AG08395 (cell line): ENCODE measurements at regions not wholly inside any gene's neighbourhood (a gene's known extent, or its start where the extent isn't known, plus 50 kb on each side); places are given as distances from the start of the nearest gene placed in this dataset.

ENCODE experiments used
- DNase-seq: peaks from one replicate; pipeline ENCODE4 v3.0.0; 2012; ENCODE audit warnings: mixed read lengths, low spot score

DNA sequence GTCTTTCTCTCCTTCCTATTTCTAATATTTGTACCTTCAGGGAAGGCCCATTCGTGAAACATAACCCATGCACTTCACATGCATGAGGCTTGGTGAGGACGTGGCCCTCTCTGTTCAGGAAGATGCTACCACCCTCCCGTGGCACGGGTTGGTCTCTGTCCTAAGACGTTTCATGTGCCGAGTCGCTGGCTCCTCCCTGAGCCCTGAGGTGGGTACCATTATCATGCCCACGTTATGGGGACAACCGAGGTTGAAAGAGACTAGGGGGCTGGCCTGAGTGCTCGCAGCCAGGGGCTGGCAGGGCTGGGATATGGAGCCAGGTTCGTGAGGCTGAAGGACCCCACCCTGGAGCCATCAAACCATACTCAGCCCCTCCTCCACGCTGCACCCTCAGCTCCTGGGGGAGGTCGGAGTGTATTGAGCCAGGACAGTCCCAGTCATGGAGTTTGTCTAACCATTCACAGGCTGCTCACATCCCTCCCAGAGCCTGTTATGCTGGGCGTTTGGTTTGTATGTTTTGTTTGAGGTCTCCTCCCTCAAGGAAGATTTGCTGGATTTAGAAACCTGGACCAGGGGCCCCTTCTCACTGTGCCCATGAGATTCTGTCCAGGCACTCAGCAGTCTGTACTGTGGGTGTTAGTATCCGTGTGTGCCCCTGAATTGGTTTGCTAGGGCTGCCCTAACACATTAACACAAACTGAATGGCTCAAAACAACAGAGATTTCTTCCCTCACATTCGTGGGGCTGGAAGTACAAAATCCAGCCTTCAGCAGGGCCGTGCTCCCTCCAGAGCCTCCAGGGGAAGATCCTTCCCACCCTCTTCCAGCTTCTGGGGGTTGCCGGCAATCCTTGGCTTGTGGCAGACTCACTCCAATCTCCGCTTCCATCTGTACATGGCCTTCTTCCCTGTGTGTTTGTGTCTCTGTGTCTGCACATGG lies 88.3 kb downstream of the ANKRD60 start:
- no peak for DNase-seq

DNA sequence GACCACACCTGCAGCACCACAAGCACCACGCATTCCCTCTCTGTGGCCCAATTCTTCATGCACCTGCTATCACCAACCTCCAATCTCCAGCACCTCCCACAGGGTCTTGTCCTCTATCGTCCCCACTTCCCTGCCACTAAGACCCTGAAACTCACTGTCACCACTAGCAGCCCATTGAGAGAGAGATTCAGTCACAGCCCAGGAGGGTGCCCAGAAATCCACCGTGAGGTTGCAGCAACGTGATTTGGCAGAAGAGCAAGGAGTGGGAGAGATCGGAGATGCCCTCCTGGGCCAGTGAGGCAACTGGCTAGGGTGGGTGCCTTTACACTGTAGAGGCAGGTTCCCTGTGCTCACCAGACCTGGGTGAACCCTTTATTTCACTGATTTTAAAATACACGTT lies 90.1 kb downstream of the ANKRD60 start:
- DNase-seq, result no peak

DNA sequence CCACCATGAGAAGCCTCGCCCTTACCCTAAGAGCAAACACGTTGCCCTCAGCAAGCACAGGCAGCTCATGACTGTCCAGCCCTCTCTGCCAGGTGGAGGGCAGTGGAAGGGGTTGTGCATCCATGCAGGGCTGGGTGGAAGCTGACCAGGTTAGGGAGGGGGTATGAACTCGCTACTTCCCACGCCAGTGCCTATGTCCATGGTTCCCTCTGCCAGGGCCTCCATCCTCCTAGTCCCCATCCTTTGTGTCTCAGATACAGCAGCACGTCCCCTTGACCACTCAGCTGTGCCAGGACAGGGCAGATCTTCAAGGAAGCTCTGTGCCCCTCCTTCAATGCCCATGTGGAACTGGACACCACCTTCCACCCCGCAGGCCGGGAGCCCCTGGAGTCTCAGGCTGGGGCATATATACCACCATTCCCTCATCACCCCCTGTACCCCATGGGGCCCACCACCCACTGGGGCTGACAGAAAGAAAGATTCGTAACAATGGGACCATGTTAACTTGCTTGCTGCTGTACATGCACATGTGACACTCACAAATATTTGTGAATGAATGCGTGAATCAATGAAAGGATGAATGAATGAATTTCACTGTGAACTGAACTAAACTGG lies 90.7 kb downstream of the ANKRD60 start:
- no peak for DNase-seq

DNA sequence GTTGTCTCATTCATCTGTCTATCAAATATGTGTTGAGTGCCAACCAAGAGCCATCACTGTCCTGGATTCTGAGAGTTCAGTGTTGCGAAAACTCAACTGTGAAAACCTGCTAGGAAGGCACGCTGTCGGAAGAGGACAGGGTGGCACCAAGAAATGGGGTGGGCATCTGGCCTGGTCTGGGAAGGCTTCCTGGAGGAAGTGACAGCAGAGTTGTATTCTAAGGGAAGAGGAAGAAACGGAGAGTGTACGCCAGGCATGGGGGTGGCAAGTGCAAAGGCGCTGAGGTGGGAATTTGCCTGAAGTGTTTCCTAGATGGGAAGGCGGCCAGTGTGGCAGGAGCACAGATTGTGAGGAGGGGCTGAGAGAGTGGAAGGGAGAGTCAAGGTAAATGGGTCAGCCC lies 91.2 kb downstream of the ANKRD60 start:
- DNase-seq, result no peak

DNA sequence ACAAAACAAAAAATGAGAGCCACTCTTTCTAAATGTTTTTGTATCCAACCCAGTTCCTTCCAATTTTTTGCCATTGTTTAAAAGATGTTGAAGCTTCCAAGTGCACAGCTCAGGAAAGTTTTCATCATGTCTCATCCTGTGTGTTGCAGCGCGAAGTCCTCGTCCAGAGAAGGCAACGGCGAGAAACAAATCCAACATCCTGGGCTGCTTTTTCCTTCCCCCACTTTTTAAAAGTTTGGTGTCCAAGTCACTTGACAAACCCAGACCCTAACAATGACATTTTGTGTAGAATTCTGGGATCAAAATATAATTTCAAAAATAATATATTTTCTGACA lies 92.3 kb downstream of the ANKRD60 start:
- DNase-seq, result no peak

DNA sequence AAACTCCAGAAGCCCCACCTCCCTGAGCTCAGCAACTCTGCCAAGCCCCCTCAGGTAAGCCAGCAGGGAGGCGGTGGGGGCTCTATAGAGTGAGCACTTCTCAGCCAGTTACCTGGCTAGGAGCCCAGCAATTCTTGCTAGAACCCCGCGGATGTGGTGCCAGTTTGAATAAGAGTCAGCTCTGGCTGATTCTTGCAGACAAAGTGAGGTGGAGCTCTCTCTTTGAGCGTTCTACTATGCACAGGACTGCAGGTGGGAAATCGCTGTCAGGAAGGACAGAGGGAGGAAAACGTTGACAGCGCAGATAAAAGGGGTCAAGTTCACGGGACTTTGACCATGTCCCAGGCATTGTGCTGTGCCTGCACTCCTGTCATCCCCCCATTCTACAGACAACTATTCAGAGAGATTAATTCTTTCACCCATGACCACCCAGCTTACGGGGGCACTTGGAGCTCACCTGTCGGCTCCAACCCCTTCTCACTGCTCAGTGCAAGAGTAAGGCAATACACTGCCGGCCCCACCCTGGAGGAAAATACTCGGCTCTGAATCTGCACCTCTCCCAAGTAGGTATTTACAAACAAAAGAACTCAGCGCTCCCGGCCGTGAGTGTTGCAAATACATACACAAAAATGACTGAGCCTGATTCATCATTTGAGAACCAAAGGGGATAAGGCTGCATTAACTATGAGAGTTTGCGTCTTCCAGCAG lies 92.9 kb downstream of the ANKRD60 start:
- DNase-seq, result no peak

DNA sequence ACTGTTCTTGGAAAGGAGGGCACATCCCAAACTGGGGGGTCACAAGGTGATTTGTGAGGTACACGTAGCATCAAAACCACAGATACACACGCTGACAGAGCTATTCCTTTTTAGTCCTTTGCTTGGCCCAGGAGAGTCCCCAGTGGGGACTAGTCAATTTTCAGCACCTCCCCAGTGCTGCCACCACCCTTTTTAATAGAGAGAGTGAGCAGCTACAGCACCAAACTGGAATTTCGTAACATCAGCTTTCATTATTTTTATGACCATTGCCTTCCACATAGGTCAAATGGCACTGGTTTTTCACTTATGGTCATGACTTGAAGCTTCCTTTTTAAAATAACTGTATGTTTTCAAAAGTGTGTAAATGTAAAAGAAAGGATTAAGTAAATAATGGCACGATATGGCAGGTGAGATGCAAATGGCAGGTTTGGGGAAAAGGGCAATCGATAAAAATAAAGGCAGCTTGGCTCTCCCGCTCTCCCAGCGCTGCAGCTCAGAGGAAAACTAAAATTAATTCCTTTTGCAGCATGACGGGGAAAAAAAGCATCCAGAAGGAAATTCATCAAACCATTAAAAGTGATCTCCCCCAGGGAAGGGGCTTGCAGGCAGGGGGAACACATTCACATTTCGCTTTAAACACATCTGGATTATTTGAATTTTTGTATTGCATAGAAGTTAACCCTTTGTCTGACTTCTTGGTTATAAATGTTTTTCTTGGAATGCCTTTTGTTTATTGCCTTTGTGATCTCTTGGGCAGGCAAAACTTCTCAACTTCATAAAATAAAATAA lies 95.2 kb downstream of the ANKRD60 start:
- DNase-seq, result no peak

DNA sequence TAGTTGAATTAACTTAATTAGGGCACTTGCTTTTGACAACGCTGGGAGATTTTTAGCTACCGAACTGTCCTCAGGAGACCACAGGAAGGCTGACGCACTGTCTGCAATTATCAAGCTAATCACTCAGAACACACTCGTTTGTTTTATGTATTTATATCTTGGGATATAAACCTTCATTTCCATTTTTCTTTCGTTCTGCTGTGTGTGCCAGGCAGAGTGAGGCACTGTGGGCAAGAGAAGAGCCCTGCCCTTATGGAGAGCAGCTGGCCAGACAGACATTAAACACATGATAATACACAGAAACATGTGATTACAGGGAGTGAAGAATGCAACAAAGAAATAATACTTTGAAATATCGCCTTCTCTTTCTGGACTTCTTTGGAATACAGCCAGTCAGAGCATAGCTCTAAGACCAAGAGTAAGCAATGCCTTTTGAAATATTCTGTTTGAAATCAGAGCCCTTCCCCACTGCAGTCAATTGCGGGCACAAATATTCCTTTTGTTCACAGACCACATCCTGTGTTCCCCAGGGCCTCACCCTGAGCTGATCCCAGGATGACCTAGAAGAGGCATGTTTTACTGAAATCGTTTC lies 96.8 kb downstream of the ANKRD60 start:
- DNase-seq, result peak; percentile 74

DNA sequence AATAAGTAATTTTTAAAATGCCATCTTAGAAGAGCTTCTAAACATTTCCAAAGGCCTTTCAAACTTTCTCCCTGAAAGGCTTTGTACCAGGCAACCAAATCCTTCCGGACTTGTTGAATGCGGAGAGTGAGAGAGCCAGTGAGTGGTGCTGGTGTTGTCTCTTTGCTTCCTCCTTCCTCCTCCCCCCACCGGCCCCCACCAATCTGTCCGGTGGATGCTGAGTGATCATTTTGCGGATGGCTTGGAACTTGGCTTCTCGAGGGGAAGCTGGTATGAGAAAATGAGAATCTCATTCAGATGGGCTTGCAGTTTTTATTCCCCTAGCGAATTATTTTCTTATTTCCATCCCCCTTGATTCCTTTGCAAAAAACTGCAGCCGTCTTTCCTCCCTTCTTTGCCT lies 97.3 kb downstream of the ANKRD60 start:
- peak; percentile 26 for DNase-seq

DNA sequence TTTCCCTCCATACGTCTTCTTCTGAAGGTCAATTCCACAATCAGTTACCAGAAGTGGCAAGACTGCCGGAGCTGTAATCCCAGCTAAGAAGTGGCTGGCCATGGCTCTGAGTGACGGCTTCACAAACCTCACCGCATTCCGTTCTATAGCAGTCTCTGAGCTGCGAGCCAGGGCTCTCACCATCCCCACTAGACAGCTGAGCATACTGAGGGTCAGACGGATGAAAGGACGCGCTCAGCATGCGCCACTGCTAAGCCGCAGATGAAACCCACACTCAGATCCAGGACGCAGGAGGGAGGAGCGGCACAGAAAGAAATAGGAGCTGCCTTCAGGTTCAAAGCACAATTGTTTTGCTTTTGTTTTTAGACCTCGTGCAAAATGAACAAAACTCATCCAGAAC lies 97.9 kb downstream of the ANKRD60 start:
- DNase-seq, result no peak

DNA sequence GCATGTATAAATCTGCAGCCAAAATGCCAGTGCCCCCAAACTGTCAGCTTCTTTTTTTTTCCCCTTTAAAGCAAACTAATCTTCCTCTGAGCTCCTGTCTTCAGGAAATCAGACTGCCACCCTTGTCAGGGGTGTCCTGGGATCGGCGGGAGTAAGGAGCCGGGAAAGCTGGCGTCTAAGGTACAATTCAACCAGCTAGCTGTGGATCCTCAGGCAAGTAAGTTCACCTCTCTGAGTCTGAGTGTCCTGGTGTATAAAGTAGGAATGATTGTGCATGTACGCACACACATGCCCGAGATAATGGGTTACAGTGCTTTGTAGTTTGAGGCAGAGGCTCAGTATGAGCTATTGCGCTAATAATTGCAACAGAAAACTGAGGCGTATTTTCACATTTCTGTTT lies 98.3 kb downstream of the ANKRD60 start:
- no peak for DNase-seq

DNA sequence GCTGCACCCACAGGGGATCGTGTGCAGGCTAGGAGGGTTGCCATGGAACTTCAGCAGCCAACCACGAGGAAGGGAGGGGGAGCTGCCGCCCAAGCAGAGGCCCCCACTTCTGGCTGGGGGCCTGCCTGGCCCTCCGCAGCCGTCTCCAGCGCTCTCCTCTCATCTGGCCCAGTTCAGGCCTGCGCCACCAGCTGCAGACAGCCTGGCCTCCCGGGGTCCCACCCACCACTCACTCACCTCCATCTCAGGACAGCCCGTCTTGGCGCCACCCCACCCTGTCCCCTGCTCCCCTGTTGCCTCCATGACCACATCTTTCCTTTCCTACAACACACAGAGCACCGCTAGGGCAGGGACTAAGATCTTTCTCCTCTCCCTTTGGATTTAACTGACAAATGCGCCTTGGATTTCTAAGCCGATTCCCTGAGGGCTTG lies 98.7 kb downstream of the ANKRD60 start:
- no peak for DNase-seq

DNA sequence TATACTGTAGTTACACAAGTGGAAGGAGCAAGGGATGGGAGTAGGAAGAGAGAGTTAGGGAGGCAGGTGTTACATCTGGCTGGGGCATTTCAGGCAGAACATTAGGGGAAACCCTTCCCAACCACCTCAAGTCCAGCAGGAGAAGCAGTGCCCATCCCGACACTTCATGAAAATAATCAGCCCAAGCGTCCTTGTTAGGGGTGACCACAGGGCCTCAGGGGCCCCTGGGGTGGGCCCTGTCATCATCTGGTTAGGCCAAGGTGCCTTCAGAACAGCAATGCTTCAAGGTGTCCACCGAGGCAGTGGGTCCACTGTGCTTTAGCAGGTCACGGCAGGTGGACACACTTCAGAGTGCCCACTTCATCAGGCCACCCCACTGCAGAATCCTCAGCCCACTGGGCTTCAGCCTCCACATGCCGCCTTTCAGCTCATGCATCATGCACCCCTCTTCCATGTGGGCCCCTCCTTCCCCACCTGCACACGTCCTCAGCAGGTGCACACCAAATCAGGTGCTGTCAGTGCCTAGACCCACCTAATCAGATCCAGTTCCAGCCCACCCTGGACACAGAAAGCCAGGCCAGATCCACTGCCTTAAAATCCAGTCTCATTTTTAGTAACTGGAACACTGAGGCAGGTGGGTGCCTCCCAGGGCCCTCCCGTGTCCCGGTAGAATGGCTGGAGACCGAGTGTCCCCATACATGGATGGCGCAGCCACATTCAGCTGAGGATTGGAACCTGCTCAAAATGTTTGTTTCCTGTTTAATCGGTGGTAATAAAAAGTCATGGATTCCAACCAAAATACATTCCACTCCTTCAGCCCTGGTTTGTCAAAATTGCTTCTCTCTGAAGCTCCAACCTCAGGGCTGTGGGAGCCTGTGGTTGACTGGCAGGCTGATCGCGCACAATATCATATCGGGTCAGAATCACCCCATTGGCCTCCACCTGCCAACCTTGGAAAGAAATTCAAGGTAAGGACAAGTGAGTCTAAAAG lies 99.5 kb downstream of the ANKRD60 start:
- no peak for DNase-seq

DNA sequence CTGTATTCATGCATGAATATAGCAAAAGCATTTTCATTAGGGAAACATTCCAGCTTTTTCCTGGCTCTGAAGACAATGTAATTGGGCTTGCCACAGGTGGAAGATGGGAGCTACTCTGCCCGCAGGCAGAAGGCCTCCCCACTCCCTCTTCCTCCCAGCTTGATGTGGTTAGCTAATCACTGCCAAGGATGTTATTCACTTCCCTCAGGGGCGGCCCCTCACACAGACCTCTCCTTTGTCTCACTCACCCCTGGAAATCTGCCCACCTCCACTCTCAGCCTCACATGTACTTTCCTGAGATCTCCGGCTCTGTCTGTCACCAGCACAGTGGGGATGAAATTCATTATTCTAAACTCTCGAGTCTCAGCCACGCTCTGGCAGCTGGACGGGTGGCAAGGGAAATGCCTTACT lies 100.7 kb downstream of the ANKRD60 start:
- DNase-seq, result peak; percentile 77

DNA sequence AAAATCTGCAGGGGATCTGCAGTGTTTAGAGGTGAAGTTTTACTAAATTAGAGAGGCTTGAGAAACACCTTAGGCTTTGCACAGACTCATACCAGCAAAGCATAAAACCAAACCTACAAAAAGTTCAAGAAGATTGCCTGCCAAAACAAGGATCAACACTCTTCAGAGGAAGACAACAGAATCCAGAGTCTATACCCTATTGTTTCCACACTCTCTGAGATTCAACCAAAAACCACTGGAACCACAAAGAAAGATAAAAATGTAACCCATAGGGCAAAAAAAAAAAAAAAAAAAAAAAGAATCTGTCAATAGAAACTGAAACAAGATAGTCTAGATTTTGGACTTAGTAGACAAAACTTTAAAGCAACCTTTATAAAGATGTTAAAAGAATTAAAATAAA lies 102.7 kb downstream of the ANKRD60 start:
- no peak for DNase-seq

DNA sequence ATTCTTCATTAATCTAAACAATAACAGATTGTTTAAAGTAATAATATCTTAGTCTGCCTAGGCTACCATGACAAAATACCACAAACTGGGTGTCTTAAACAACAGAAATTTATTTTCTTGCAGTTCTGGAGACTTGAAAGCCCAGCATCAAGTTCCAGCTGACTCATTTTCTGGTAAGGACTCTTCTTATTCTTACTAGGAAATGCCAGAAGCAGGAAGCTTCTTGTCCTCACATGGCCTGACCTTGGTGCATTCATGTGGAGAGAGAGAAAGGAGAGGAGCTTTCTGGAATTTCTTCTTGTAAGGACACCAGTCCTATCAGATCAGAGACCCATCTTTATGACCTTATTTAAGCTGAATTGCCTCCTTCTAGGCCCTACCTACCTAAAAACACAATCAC lies 110.5 kb downstream of the ANKRD60 start:
- DNase-seq, result peak; percentile 54

DNA sequence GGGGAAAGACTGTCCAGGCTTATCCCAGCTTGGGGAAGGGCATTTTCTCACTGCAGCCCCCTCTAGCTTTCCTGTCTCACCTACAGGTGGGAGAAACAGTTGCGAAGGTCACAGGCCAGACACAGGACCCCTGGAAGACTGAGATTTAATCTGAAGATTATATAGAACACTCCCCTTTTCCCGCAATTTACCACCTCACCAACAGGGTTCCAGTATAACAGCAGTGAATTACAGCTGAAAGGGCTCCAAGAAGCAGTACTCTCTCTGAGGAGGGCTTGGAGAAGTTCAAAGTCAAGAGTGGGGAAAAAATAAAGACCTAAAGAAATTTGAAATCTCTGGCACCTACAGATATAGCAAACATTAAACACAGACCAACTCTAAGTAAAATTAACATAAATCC lies 111.9 kb downstream of the ANKRD60 start:
- no peak for DNase-seq

DNA sequence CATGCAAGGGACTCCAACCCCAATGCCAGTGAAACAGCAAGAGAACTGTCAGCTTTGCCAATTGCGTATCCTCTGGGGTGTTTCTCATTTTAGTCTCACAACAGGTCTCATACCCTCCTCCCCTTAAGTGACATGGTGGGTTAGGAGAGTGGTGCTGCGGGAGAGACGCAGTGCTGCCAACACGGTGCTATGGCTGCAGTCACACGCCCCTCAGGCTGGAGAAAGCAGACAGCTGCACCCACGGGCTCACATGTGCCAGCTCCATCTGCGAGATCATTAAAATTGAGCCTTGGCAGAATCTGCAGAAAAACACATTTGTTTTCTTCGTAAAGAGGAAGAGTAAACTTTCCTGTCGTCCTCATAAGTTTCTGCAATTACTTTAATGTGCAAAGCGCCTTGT lies 114.7 kb downstream of the ANKRD60 start:
- no peak for DNase-seq

DNA sequence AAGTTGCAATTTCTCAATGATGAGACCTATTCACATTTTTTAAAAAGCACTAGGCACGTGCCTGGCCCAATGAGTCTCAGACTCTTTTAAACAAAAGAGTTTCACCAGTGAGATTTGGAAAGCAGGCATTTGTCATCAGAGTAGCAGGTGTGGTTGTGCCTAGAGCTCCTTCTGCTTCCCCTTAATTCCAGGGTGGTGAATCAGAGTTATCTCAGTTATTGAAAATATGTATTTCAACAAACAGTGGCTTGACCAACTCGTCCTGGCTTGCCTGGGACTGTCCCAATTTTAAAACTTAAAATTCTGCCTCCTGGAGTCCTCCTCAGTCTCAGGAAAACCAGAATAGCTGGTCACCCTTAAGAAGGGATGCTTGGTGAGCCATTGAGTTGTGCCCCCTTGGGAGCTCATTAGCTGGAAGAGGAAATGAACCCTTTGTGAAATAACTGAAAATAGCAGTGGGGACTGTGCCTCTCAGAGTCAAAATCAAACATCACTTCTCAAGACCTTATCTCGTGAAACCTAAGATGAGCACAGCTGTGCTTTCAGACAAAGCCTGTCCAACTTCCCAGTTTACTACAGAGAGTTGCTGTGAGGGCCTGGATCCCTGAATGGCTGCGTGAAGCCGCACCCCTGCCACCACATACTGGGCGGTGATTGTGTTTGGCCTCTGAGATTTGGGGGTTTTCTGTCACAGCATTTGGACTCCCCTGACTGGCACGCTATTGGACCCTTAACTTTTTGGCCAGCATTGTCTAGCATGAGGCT lies 116.3 kb downstream of the ANKRD60 start:
- DNase-seq, result peak; percentile 80
